ENCODE measurements at regions not wholly inside any gene's neighbourhood (a gene's known extent, or its start where the extent isn't known, plus 50 kb on each side); places are given as distances from the start of the nearest gene placed in this dataset.

DNA sequence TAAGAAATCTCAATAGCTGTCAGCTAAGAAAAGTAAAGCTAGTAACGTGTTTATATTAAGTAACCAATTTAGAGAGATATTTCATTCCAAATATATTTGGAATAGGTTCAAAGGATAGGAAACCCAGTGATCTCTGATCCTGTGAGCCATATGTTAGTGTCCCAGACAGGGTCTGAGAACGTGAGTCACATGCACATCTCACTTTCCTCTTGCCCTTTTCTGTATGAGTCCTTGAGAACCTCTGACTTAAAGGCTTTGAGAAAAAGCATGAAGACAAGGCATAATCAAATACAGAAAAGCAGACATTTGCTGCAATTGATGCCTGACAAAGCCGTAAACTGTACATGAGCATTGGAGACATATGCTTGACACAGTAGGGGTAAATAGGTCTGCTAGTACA is 655.1 kb upstream of the ADGRL3 start:
- TF ChIP-seq, protein P1, sequence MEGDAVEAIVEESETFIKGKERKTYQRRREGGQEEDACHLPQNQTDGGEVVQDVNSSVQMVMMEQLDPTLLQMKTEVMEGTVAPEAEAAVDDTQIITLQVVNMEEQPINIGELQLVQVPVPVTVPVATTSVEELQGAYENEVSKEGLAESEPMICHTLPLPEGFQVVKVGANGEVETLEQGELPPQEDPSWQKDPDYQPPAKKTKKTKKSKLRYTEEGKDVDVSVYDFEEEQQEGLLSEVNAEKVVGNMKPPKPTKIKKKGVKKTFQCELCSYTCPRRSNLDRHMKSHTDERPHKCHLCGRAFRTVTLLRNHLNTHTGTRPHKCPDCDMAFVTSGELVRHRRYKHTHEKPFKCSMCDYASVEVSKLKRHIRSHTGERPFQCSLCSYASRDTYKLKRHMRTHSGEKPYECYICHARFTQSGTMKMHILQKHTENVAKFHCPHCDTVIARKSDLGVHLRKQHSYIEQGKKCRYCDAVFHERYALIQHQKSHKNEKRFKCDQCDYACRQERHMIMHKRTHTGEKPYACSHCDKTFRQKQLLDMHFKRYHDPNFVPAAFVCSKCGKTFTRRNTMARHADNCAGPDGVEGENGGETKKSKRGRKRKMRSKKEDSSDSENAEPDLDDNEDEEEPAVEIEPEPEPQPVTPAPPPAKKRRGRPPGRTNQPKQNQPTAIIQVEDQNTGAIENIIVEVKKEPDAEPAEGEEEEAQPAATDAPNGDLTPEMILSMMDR (IDR thresholded peaks at IDR 0.05; ENCODE audit: insufficient read depth, low read depth, low read length) = no peak
- DNase-seq (ENCODE audit: low read depth) = no peak
- Histone ChIP-seq H3K27me3 (ENCODE audit: control insufficient read depth, insufficient read depth, low read length) (no peaks in the 10 kb centered on the region), H3K36me3 (ENCODE audit: control insufficient read depth, insufficient read depth, low read length) (no peaks in the 10 kb centered on the region), H3K4me3 (ENCODE audit: low read depth, low read length) (no peak overlapping the region)
- ChIA-PET POLR2A (no interaction called here), CTCF (no interaction called here)

DNA sequence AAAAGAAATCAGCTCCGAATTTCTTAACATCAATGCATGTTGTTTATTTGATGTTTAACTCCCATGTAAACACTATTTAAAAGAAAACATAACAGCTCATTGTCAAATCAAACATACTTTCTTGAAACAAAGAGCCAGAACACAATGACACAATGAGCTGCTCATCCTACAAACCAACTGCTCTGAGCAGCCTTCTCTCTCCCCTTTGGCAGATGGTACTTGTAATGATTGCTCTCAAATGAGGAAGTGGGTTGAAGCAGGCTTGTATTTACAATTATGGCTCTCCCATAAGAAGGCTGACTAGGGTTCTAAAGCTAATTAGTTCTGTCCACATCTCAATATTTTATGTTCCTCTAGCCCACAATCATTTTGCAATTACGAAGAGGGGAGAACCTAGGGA is 637.8 kb upstream of the ADGRL3 start:
- H3K4me3 ChIP-seq (ENCODE audit: low read depth, low read length) = no peak overlapping the region
- DNase-seq (ENCODE audit: low read depth) = no peak
- POLR2A ChIA-PET = no interaction called here
- CTCF ChIA-PET = no interaction called here
- TF ChIP-seq, protein P1 (IDR thresholded peaks at IDR 0.05; ENCODE audit: insufficient read depth, low read depth, low read length) = no peak
- H3K27me3 ChIP-seq (ENCODE audit: control insufficient read depth, insufficient read depth, low read length) = 0 out of 2 replicates have a peak, but pooled peaks cover 1% of the 10 kb centered on the region
- no peaks in the 10 kb centered on the region for H3K36me3 ChIP-seq (ENCODE audit: control insufficient read depth, insufficient read depth, low read length)

DNA sequence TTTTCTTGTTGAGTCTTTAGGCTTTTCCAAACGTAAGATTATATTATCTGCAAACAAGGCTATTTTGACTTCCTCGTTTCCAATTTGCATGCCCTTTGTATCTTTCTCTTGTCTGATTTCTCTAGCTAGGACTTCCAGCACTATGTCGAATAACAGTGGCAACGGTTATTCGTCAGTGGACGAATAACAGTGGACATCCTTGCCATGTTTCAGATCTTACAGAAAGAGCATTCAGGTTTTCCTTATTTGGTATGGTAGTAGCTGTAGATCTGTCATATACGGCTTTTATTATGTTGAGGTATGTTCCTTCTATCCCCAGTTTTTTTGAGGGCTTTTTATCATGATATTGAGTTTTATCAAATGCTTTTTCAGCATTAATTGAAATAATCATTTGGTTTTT is 634.6 kb upstream of the ADGRL3 start:
- Histone ChIP-seq H3K27me3 (ENCODE audit: control insufficient read depth, insufficient read depth, low read length) (0 out of 2 replicates have a peak, but pooled peaks cover 1% of the 10 kb centered on the region), H3K36me3 (ENCODE audit: control insufficient read depth, insufficient read depth, low read length) (no peaks in the 10 kb centered on the region), H3K4me3 (ENCODE audit: low read depth, low read length) (no peak overlapping the region)
- DNase-seq (ENCODE audit: low read depth) = no peak
- TF ChIP-seq, protein P1 (IDR thresholded peaks at IDR 0.05; ENCODE audit: insufficient read depth, low read depth, low read length) = no peak
- POLR2A ChIA-PET = no interaction called here
- CTCF ChIA-PET = no interaction called here

DNA sequence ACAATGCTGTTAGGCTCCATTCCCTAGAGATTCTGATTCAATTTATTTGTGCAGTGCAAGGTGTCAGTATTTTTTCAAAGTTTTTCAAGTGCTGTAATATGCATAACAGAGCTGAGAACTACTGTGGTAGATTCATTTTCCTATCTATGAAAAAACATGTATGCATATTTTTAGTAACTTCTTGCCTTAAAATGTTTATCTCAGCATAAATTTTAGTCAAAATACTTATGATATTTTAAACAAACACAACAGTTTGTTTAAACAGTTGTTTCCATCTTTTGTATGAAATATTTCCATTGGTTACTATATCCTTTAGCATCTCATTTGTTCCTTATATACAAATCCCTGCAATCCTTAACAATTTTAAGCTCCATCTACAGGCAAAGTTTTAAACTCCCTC is 624.8 kb upstream of the ADGRL3 start:
- Histone ChIP-seq H3K27me3 (ENCODE audit: control insufficient read depth, insufficient read depth, low read length) (no peaks in the 10 kb centered on the region), H3K36me3 (ENCODE audit: control insufficient read depth, insufficient read depth, low read length) (no peaks in the 10 kb centered on the region), H3K4me3 (ENCODE audit: low read depth, low read length) (no peak overlapping the region)
- POLR2A ChIA-PET = no interaction called here
- CTCF ChIA-PET = no interaction called here
- DNase-seq (ENCODE audit: low read depth) = no peak
- TF ChIP-seq, protein P1 (IDR thresholded peaks at IDR 0.05; ENCODE audit: insufficient read depth, low read depth, low read length) = no peak

DNA sequence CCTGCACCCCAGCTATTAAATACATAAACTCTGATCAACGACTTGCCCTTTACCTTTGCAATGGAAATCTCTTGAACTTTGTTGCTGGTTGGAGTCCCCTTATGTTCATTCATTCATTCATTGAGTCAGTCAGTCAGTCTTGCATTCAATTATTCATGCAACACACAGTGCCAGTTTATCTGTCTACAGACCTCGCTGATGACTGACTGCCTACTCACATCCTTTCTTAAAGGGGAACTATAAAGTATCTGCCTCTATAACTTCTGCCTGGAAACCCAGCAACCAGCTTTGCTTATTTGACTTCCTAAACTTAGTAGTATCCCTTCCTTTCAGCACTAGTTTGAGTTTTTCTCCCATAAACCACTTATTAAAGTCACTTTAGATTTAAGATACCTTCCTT is 620.8 kb upstream of the ADGRL3 start:
- Histone ChIP-seq H3K4me3 (ENCODE audit: low read depth, low read length) (no peak overlapping the region), H3K27me3 (ENCODE audit: control insufficient read depth, insufficient read depth, low read length) (no peaks in the 10 kb centered on the region), H3K36me3 (ENCODE audit: control insufficient read depth, insufficient read depth, low read length) (no peaks in the 10 kb centered on the region)
- TF ChIP-seq, protein P1 (IDR thresholded peaks at IDR 0.05; ENCODE audit: insufficient read depth, low read depth, low read length) = no peak
- ChIA-PET POLR2A (no interaction called here), CTCF (no interaction called here)
- no peak for DNase-seq (ENCODE audit: low read depth)
